ENCODE measurements at regions not wholly inside any gene's neighbourhood (a gene's known extent, or its start where the extent isn't known, plus 50 kb on each side); places are given as distances from the start of the nearest gene placed in this dataset.

- no peaks in the 10 kb centered on the region for H3K27me3 Mint-ChIP-seq
- H3K4me1 Mint-ChIP-seq, result no peaks in the 10 kb centered on the region
- H3K36me3 Mint-ChIP-seq, result no peaks in the 10 kb centered on the region
- ATAC-seq (ENCODE audit: low read depth in 2 of 2) (no peak), DNase-seq (no peak)
- H3K9me3 Mint-ChIP-seq, result no peaks in the 10 kb centered on the region
- no peak overlapping the region for H3K27ac Mint-ChIP-seq
- no peak overlapping the region for H3K4me3 Mint-ChIP-seq
Measured at GRCh38 chr2:193279361-193279760, 1084.6 kb upstream of the TMEFF2 start.

DNA sequence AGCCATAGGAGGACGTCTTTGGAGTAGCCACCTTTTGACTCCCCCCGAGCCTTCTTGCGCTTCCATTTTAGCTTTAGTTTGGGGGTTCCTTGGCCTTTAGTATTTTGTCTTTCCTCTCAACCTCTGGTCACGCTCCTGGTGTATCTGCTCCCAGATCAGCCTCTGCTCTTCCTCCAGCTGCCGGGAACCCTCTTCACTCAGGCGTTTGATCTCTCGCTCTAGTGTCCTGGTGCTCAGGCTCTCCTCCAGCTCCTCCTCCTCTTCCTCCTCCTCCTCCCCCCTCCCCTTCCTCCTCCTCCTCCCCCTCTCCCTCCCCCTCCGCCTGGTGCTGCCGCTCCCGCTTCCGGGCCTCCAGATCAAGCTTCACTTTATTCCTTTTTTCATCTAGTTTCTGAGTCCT lies 1082.3 kb upstream of the TMEFF2 start:
- H3K4me1 Mint-ChIP-seq, result no peaks in the 10 kb centered on the region

GRCh38 chr2:193276560-193276959 lies 1081.8 kb upstream of the TMEFF2 start:
- H3K4me1 Mint-ChIP-seq, result no peaks in the 10 kb centered on the region
- no peaks in the 10 kb centered on the region for H3K36me3 Mint-ChIP-seq
- H3K9me3 Mint-ChIP-seq, result peaks cover 0 to 2% (median 0%) of the 10 kb centered on the region in 7 donors
- no peak for DNase-seq
- H3K4me3 Mint-ChIP-seq, result peak overlapping the region in 1 of 8 donors; percentile 59
- no peaks in the 10 kb centered on the region for H3K27me3 Mint-ChIP-seq
- H3K27ac Mint-ChIP-seq, result no peak overlapping the region
- ATAC-seq (ENCODE audit: low read depth in 2 of 2), result no peak

More for the DNA sequence above, 1082.3 kb upstream of the TMEFF2 start:
- Mint-ChIP-seq H3K27ac (peak overlapping the region in 1 of 6 donors; percentile 95), H3K9me3 (peaks cover 0 to 2% (median 0%) of the 10 kb centered on the region in 7 donors), H3K27me3 (no peaks in the 10 kb centered on the region), H3K4me3 (no peak overlapping the region), H3K36me3 (no peaks in the 10 kb centered on the region)
- DNase-seq, result no peak
- ATAC-seq (ENCODE audit: low read depth in 2 of 2), result no peak

DNA sequence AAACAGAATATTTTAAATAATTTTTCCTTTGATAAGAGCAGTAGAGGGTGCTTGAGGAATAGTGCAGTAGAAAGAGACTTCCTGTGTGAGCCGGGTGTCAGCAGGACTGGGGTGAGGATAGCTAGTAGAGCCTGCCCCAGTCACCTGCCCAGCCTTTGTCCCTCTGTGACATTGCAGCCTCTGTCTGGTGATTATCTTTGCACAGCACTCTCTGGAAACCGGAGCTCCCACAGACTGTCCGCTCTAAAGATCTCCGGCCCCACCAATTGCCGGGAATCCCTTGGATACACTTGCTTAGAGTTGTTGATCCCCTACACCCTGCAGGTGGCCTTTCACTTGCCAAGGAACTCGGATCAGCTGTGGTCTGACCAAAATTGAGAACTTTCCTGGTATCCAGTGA lies 1081.3 kb upstream of the TMEFF2 start:
- Mint-ChIP-seq H3K27me3 (no peaks in the 10 kb centered on the region), H3K9me3 (peaks cover 0 to 2% (median 0%) of the 10 kb centered on the region in 7 donors), H3K4me1 (no peaks in the 10 kb centered on the region), H3K27ac (no peak overlapping the region), H3K36me3 (no peaks in the 10 kb centered on the region), H3K4me3 (no peak overlapping the region)
- ATAC-seq (ENCODE audit: low read depth in 2 of 2) (no peak), DNase-seq (no peak)

GRCh38 chr2:193272011-193272410 lies 1077.3 kb upstream of the TMEFF2 start:
- Mint-ChIP-seq H3K4me1 (no peaks in the 10 kb centered on the region), H3K4me3 (no peak overlapping the region), H3K27me3 (no peaks in the 10 kb centered on the region), H3K9me3 (peaks cover 0 to 2% (median 0%) of the 10 kb centered on the region in 7 donors), H3K27ac (no peak overlapping the region), H3K36me3 (no peaks in the 10 kb centered on the region)
- DNase-seq (no peak), ATAC-seq (ENCODE audit: low read depth in 2 of 2) (no peak)

DNA sequence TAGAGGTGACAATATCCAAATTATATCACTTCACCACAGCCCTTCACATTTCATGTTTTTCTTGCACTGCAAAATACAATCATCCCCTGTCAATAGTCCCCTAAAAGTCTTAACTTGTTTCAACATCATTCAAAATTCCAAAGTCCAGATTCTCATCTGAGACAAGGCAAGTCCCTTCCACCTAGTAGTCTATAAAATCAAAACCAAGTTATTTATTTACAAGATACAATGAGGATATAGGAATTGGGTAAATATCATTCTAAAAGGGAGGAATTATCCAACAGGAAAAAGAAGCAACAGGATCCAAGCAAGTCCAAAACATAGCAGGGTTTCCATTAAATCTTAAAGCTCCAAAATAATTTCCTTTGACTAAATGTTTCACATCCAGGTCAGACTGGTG lies 1076.1 kb upstream of the TMEFF2 start:
- H3K4me1 Mint-ChIP-seq, result no peaks in the 10 kb centered on the region
- no peaks in the 10 kb centered on the region for H3K27me3 Mint-ChIP-seq
- no peak overlapping the region for H3K27ac Mint-ChIP-seq
- peaks cover 0 to 2% (median 0%) of the 10 kb centered on the region in 7 donors for H3K9me3 Mint-ChIP-seq
- DNase-seq (no peak), ATAC-seq (ENCODE audit: low read depth in 2 of 2) (no peak)
- no peaks in the 10 kb centered on the region for H3K36me3 Mint-ChIP-seq
- no peak overlapping the region for H3K4me3 Mint-ChIP-seq

GRCh38 chr2:193267496-193268002 lies 1072.8 kb upstream of the TMEFF2 start:
- Mint-ChIP-seq H3K27ac (no peak overlapping the region), H3K36me3 (no peaks in the 10 kb centered on the region), H3K27me3 (no peaks in the 10 kb centered on the region), H3K9me3 (peaks cover 0 to 2% (median 0%) of the 10 kb centered on the region in 7 donors), H3K4me1 (no peaks in the 10 kb centered on the region), H3K4me3 (no peak overlapping the region)
- DNase-seq, result no peak
- ATAC-seq (ENCODE audit: low read depth in 2 of 2), result no peak

GRCh38 chr2:193253014-193253530 lies 1058.3 kb upstream of the TMEFF2 start:
- H3K4me1 Mint-ChIP-seq, result peaks cover under 1 to 11% (median 2%) of the 10 kb centered on the region in 3 donors
- ATAC-seq (ENCODE audit: low read depth in 2 of 2), result no peak
- no peaks in the 10 kb centered on the region for H3K27me3 Mint-ChIP-seq
- DNase-seq, result no peak
- no peak overlapping the region for H3K27ac Mint-ChIP-seq
- no peak overlapping the region for H3K4me3 Mint-ChIP-seq
- no peaks in the 10 kb centered on the region for H3K36me3 Mint-ChIP-seq
- peaks cover 0 to 5% (median 0%) of the 10 kb centered on the region in 7 donors for H3K9me3 Mint-ChIP-seq

GRCh38 chr2:193251909-193252308 lies 1057.2 kb upstream of the TMEFF2 start:
- H3K27me3 Mint-ChIP-seq, result no peaks in the 10 kb centered on the region
- peaks cover 0 to 9% (median 2%) of the 10 kb centered on the region in 3 donors for H3K4me1 Mint-ChIP-seq
- no peak overlapping the region for H3K27ac Mint-ChIP-seq
- no peaks in the 10 kb centered on the region for H3K36me3 Mint-ChIP-seq
- H3K9me3 Mint-ChIP-seq, result peaks cover 0 to 5% (median 0%) of the 10 kb centered on the region in 7 donors
- ATAC-seq (ENCODE audit: low read depth in 2 of 2) (no peak), DNase-seq (no peak)
- H3K4me3 Mint-ChIP-seq, result no peak overlapping the region

GRCh38 chr2:193250389-193250788 lies 1055.7 kb upstream of the TMEFF2 start:
- Mint-ChIP-seq H3K9me3 (peaks cover 0 to 5% (median 0%) of the 10 kb centered on the region in 7 donors), H3K27me3 (no peaks in the 10 kb centered on the region), H3K4me3 (no peak overlapping the region), H3K4me1 (peaks cover 0 to 9% (median 2%) of the 10 kb centered on the region in 3 donors), H3K27ac (no peak overlapping the region), H3K36me3 (no peaks in the 10 kb centered on the region)
- ATAC-seq (ENCODE audit: low read depth in 2 of 2) (no peak), DNase-seq (no peak)

DNA sequence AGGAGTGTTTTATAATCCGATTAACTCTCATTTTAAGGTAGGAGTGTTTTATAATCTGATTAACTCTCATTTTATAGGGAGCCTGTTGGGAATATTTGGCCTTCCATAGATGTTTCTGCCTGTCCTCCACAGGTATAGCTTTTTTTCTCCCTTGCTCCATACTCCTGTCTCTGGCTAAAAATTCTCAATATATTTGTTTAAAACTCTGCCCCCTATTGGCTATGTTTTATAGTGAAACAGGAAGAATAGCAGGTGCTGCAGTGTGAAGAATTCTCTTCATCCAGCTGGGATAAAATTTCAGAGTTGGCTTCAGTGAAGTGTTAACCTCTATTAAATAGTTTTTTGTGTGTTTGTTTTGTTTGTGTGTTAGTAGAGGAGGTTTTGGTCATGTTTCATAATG lies 1046.0 kb upstream of the TMEFF2 start:
- Mint-ChIP-seq H3K27ac (peak overlapping the region in 2 of 6 donors; percentile 28 to 30), H3K9me3 (peaks cover 0 to 2% (median 0%) of the 10 kb centered on the region in 7 donors), H3K36me3 (no peaks in the 10 kb centered on the region), H3K4me3 (no peak overlapping the region), H3K27me3 (no peaks in the 10 kb centered on the region), H3K4me1 (no peaks in the 10 kb centered on the region)
- DNase-seq, result no peak
- no peak for ATAC-seq (ENCODE audit: low read depth in 2 of 2)

GRCh38 chr2:193231634-193232033 lies 1036.9 kb upstream of the TMEFF2 start:
- Mint-ChIP-seq H3K27ac (no peak overlapping the region), H3K36me3 (no peaks in the 10 kb centered on the region), H3K4me3 (no peak overlapping the region), H3K4me1 (no peaks in the 10 kb centered on the region), H3K27me3 (no peaks in the 10 kb centered on the region), H3K9me3 (no peaks in the 10 kb centered on the region)
- DNase-seq (no peak), ATAC-seq (ENCODE audit: low read depth in 2 of 2) (no peak)

DNA sequence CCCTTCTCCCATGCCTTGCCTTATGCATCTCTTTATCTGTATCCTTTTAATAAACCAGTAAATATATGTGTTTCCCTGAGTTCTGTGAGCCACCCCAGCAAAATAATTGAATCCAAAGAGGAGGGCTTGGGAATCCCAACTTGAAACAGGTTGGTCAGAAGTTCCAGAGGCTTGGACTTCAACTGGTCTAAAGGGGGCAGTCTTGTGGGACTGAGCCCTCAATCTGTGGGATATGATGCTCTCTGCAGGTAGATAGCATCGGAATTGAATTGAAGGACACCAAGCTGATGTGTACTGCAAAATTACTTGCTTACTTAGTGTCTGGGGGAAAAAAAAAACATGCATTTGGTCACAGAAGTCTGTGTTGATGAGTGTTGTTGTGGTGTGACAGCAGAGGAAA lies 1033.5 kb upstream of the TMEFF2 start:
- Mint-ChIP-seq H3K4me3 (peak overlapping the region in 1 of 8 donors; percentile 30), H3K27me3 (no peaks in the 10 kb centered on the region), H3K36me3 (no peaks in the 10 kb centered on the region), H3K9me3 (no peaks in the 10 kb centered on the region), H3K27ac (no peak overlapping the region), H3K4me1 (no peaks in the 10 kb centered on the region)
- DNase-seq, result no peak
- ATAC-seq (ENCODE audit: low read depth in 2 of 2), result no peak

DNA sequence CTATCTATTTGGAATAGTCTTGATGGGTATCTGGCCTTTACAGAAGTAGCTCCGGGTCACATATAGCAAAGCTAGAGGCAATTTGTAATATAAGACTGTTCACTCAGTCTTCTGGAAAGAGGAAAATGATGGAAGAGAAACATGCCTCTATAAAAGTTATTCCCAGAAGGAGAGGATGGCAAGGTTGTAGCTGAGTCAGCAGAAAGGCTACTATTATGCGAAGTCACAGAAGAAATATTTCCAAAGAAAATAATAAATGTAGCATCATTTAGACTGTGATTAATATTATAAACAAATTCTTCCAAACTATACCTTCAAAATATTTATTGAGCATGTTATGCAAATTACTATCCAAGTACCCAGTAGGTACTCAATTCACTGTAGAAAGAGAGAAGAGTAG lies 1027.7 kb upstream of the TMEFF2 start:
- Mint-ChIP-seq H3K4me1 (no peaks in the 10 kb centered on the region), H3K4me3 (no peak overlapping the region), H3K9me3 (peaks cover 0 to 3% (median 0%) of the 10 kb centered on the region in 7 donors), H3K27me3 (no peaks in the 10 kb centered on the region), H3K36me3 (no peaks in the 10 kb centered on the region), H3K27ac (no peak overlapping the region)
- no peak for DNase-seq
- no peak for ATAC-seq (ENCODE audit: low read depth in 2 of 2)

DNA sequence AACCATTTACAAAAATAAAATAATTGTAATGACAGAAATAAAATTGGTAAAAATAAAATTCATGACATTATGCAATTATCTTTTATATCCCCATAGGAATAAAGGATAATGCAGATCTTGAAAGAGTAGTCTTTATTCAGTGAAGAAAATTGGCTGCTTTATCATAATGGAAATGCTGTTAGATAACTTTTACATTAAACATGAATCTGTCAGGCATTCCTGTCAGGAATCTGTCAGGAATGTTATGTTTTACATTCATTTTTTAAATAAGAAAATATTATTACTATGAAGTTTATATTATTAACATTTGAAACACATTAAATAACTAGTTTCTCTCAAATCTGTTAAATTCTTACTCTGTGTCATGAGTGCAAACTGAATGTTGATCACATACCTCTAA lies 1024.7 kb upstream of the TMEFF2 start:
- Mint-ChIP-seq H3K4me3 (no peak overlapping the region), H3K9me3 (peaks cover 0 to 3% (median 0%) of the 10 kb centered on the region in 7 donors), H3K27me3 (no peaks in the 10 kb centered on the region), H3K4me1 (no peaks in the 10 kb centered on the region), H3K36me3 (no peaks in the 10 kb centered on the region), H3K27ac (no peak overlapping the region)
- DNase-seq (no peak), ATAC-seq (ENCODE audit: low read depth in 2 of 2) (no peak)
